K562 (cell line): ENCODE measurements at regions not wholly inside any gene's neighbourhood (a gene's known extent, or its start where the extent isn't known, plus 50 kb on each side); places are given as distances from the start of the nearest gene placed in this dataset.

Experiments used
- ATAC-seq: fragments of 200-7000 bp; cut with Tn5 transposase; 3 replicates; pipeline ENCODE4 v1.9.1; 2020; ENCODE audit warnings: moderate library complexity
- BruUV-seq: library from RNA; stranded (reverse); fragments of 400-500 nt; replicated peaks from 2 replicates; lab custom pipeline; 2021; lab: Mats Ljungman, UMichigan
- CTCF ChIA-PET: fragments of 300-600 bp; formaldehyde crosslinking; extraction: SDS; loops from one replicate; lab custom pipeline; 2021; ENCODE audit warnings: low intra/inter-chr PET ratio; lab: Yijun Ruan, JAX
- POLR2A ChIA-PET: fragments of 300-600, 350-650 bp; sonication (Branson Sonifier 250); formaldehyde crosslinking; extraction: SDS; loops from one replicate; lab custom pipeline; 2021; ENCODE audit warnings: antibody characterized with exemption, inconsistent platforms; lab: Yijun Ruan, JAX
- DNase-seq, 4 experiments: peaks; one replicate each; pipeline versions ENCODE4 v3.0.0 to v3.0.0-alpha.2; 2011 to 2018; ENCODE audit warnings: low spot score in 3 of 4, mixed read lengths in 3 of 4; ENCODE audit errors: extremely low read depth in 1 of 4
- FAIRE-seq: peaks from 2 replicates; lab custom pipeline; 2011; peaks lifted over from hg19 to GRCh38; lab: Jason Lieb, UNC
- H2AFZ ChIP-seq: 2 replicates; pipeline ENCODE4 v1.6.0; 2011; ENCODE audit warnings: low read depth, low read length, control low read depth, inconsistent platforms
- H3K27ac ChIP-seq: fragments of 200-600 bp; 3 replicates; pipeline ENCODE4 v1.8.0; 2011; ENCODE audit warnings: low read depth, mild to moderate bottlenecking, control low read depth, inconsistent platforms, low read length, moderate library complexity, mixed read lengths; ENCODE audit errors: extremely low read depth
- H3K27me3 ChIP-seq, 2 experiments: fragments of 300-600 bp in 1 of 2; 2 replicates in 1 of 2; 3 replicates in 1 of 2; pipeline versions ENCODE4 v1.6.0 to v1.8.0; 2011; ENCODE audit warnings: inconsistent platforms in 2 of 2, low read length in 2 of 2, mild to moderate bottlenecking in 1 of 2, mixed read lengths in 1 of 2, moderate library complexity in 1 of 2; ENCODE audit not compliant: control insufficient read depth in 2 of 2, insufficient read depth in 2 of 2
- H3K36me3 ChIP-seq: fragments of 300-600 bp; 3 replicates; pipeline ENCODE4 v1.8.0; 2011; ENCODE audit warnings: mild to moderate bottlenecking, low read length, inconsistent platforms; ENCODE audit not compliant: control insufficient read depth, insufficient read depth
- H3K4me1 ChIP-seq, 2 experiments: fragments of 200-600 bp in 1 of 2; replicated peaks in 1 of 2; 2 replicates in 1 of 2; 3 replicates in 1 of 2; pipeline versions ENCODE4 v1.5.1 to v1.8.0; 2011; ENCODE audit warnings: inconsistent platforms in 2 of 2, low read length in 2 of 2, mild to moderate bottlenecking in 1 of 2, mixed read lengths in 1 of 2, moderate library complexity in 1 of 2; ENCODE audit not compliant: control insufficient read depth in 2 of 2, insufficient read depth in 2 of 2
- H3K4me2 ChIP-seq: 2 replicates; pipeline ENCODE4 v1.6.1; 2011; ENCODE audit warnings: low read length, control low read depth, inconsistent platforms, mixed read lengths; ENCODE audit not compliant: insufficient read depth
- H3K4me3 ChIP-seq: fragments of 200-600 bp; sonication (generic), shearing (Covaris generic); 2 replicates; pipeline ENCODE4 v1.5.1; 2016; ENCODE audit warnings: control low read depth, inconsistent platforms
- H3K79me2 ChIP-seq: fragments of 200-600 bp; 3 replicates; pipeline ENCODE4 v1.8.0; 2011; ENCODE audit warnings: low read length, inconsistent platforms; ENCODE audit not compliant: control insufficient read depth, insufficient read depth
- H3K9ac ChIP-seq, 2 experiments: 2 replicates each; pipeline versions ENCODE4 v1.6.0 to v1.6.1; 2011; ENCODE audit warnings: low read depth in 2 of 2, low read length in 2 of 2, control low read depth in 1 of 2, inconsistent platforms in 1 of 2, mild to moderate bottlenecking in 1 of 2, mixed read lengths in 1 of 2; ENCODE audit not compliant: insufficient read depth in 1 of 2
- H3K9me1 ChIP-seq: one replicate; pipeline ENCODE4 v1.6.0; 2011; ENCODE audit warnings: inconsistent platforms, mild to moderate bottlenecking, low read length, moderate library complexity; ENCODE audit not compliant: control insufficient read depth, insufficient read depth
- H3K9me3 ChIP-seq: replicated peaks from 2 replicates; pipeline ENCODE4 v1.5.1; 2011; ENCODE audit warnings: low read depth, low read length, inconsistent platforms; ENCODE audit not compliant: control insufficient read depth, insufficient read depth
- H4K20me1 ChIP-seq: replicated peaks from 2 replicates; pipeline ENCODE4 v1.6.1; 2011; ENCODE audit warnings: low read length, inconsistent platforms, mixed read lengths; ENCODE audit not compliant: control insufficient read depth, insufficient read depth
- AFF1 ChIP-seq, 2 experiments: fragments of 450-650 bp; IDR thresholded peaks; 2 replicates each; pipeline ENCODE4 v1.6.1; 2018; ENCODE audit warnings: mild to moderate bottlenecking in 2 of 2, low read depth in 1 of 2; ENCODE audit not compliant: partially characterized antibody in 2 of 2
- ILF3 ChIP-seq: fragments of 450-650 bp; IDR thresholded peaks from 2 replicates; pipeline ENCODE4 v1.6.1; 2018; ENCODE audit warnings: antibody characterized with exemption, mild to moderate bottlenecking, moderate library complexity, borderline replicate concordance
- RBBP5 ChIP-seq: fragments of 200-600 bp; sonication (generic); IDR thresholded peaks from 2 replicates; pipeline ENCODE4 v1.6.1; 2012; ENCODE audit warnings: borderline replicate concordance, mild to moderate bottlenecking, low read length, control low read depth, inconsistent platforms; ENCODE audit not compliant: insufficient read depth, poor library complexity, severe bottlenecking
- SAFB ChIP-seq: fragments of 200-400 bp; formaldehyde crosslinking; IDR thresholded peaks from 2 replicates; pipeline ENCODE4 v1.6.1; 2017; ENCODE audit warnings: low read depth, low read length, borderline replicate concordance
- VEZF1 ChIP-seq: fragments of 200-800 bp; sonication (Bioruptor generic); IDR thresholded peaks from 2 replicates; pipeline ENCODE4 v1.6.1; 2017; ENCODE audit warnings: missing genetic modification characterization, missing compliant biosample characterization
- ZNF165 ChIP-seq: fragments of 250-450 bp; sonication (Bioruptor Pico); IDR thresholded peaks from 2 replicates; pipeline ENCODE4 v1.4.0; 2020; ENCODE audit warnings: borderline replicate concordance
- ZNF644 ChIP-seq: fragments of 200-800 bp; sonication (Bioruptor generic); IDR thresholded peaks from 2 replicates; pipeline ENCODE4 v1.6.1; 2016; ENCODE audit warnings: low read depth, missing genetic modification characterization, missing compliant biosample characterization
- WGBS: fragments of 100-300 bp; shearing (Covaris generic); methylation state at CpG from one replicate; pipeline ENCODE4 v1.1.6; 2016; ENCODE audit warnings: low coverage, mixed read lengths; ENCODE audit not compliant: insufficient coverage; ENCODE audit errors: missing lambda C conversion rate; 5-methylcytosine and 5-hydroxymethylcytosine counted together
- in situ Hi-C: fragments of 300-500 bp; cut with MboI; formaldehyde crosslinking; loops from 4 replicates; pipeline ENCODE4 v1.15.0; 2018; ENCODE audit warnings: inconsistent platforms, mixed read lengths
- intact Hi-C: fragments of 100-400 bp; cut with micrococcal nuclease; formaldehyde crosslinking; loops from 2 replicates; pipeline ENCODE4 v1.14.2; 2022

GRCh38 chr20:60587986-60588385 lies 629.8 kb downstream of the CDH26 start (continued):
- no peak for TF ChIP-seq VEZF1 (CRISPR knock-in tag)

GRCh38 chr20:60589623-60590022 lies 631.4 kb downstream of the CDH26 start:
- Histone ChIP-seq H2AFZ (no peak overlapping the region), H3K4me2 (no peak overlapping the region), H3K27ac (no peak overlapping the region), H3K4me1 (no peaks in the 10 kb centered on the region), H3K9me1 (no peaks in the 10 kb centered on the region), H3K36me3 (no peaks in the 10 kb centered on the region), H3K4me3 (no peak overlapping the region), H3K9me3 (no peaks in the 10 kb centered on the region), H3K9ac (no peak overlapping the region), H4K20me1 (no peaks in the 10 kb centered on the region), H3K27me3 (no peaks in the 10 kb centered on the region), H3K79me2 (no peaks in the 10 kb centered on the region)
- ChIA-PET CTCF (no interaction called here), POLR2A (interaction anchor here (1.1 kb wide), 1 partner anchor 17 kb away, joined by 5 read pairs; no protein-coding TSS in a partner anchor)
- in situ Hi-C loops = no loop called here
- BruUV-seq = no TSS peak
- WGBS = 0% methylated on average over 3 of the region's 3 CpGs
- peak; percentile 37 for FAIRE-seq
- DNase-seq = peak; percentile 15 to 37 (median 22)
- no peak for ATAC-seq
- intact Hi-C loops = no loop called here
- TF ChIP-seq SAFB = no peak
- no peak for TF ChIP-seq RBBP5
- TF ChIP-seq ZNF165 (CRISPR knock-in tag) = no peak
- peak in 1 of 2 experiments; percentile 62 for TF ChIP-seq AFF1 (IDR thresholded peaks at IDR 0.05; ENCODE audit: low read depth in 1 of 2, partially characterized antibody in 2 of 2)
- peak; percentile 46; the same call in 1 of the 2 replicates for TF ChIP-seq ZNF644 (tag)
- TF ChIP-seq ILF3 = no peak
